ENCODE measurements at regions not wholly inside any gene's neighbourhood (a gene's known extent, or its start where the extent isn't known, plus 50 kb on each side); places are given as distances from the start of the nearest gene placed in this dataset.

GRCh38 chr6:144894240-144894639 is 609.1 kb downstream of the UTRN start:
- CTCF ChIA-PET = no interaction called here
- POLR2A ChIA-PET = no interaction called here
- Mint-ChIP-seq H3K36me3 (no peaks in the 10 kb centered on the region), H3K4me1 (peaks cover 28% of the 10 kb centered on the region), H3K9me3 (no peaks in the 10 kb centered on the region), H3K27me3 (ENCODE audit: low read depth) (peaks cover 45% of the 10 kb centered on the region), H3K4me3 (no peak overlapping the region), H3K27ac (no peak overlapping the region)
- TF ChIP-seq ATF3 (CRISPR knock-in tag; conservative IDR thresholded peaks at IDR 0.05) (no peak), ZNF671 (CRISPR knock-in tag; IDR thresholded peaks at IDR 0.05) (no peak), GABPB1 (CRISPR knock-in tag; IDR thresholded peaks at IDR 0.05) (no peak), CBFB (CRISPR knock-in tag; IDR thresholded peaks at IDR 0.05; ENCODE audit: low read depth) (no peak), MXD4 (CRISPR knock-in tag; IDR thresholded peaks at IDR 0.05; ENCODE audit: borderline replicate concordance) (no peak)
- DNase-seq (ENCODE audit: low spot score) (no peak), ATAC-seq (no peak)

GRCh38 chr6:144895313-144896278 is 610.5 kb downstream of the UTRN start:
- POLR2A ChIA-PET = no interaction called here

GRCh38 chr6:144896289-144896688 is 611.2 kb downstream of the UTRN start:
- ATAC-seq (peak; percentile 56), DNase-seq (ENCODE audit: low spot score) (no peak)
- Mint-ChIP-seq H3K4me1 (peaks cover 28% of the 10 kb centered on the region), H3K27ac (peak overlapping the region; percentile 13), H3K4me3 (no peak overlapping the region), H3K36me3 (peaks cover 2% of the 10 kb centered on the region), H3K27me3 (ENCODE audit: low read depth) (peaks cover 45% of the 10 kb centered on the region), H3K9me3 (peaks cover 7% of the 10 kb centered on the region)
- CTCF ChIA-PET = no interaction called here
- POLR2A ChIA-PET = no interaction called here
- TF ChIP-seq RORB (CRISPR knock-in tag; IDR thresholded peaks at IDR 0.05) = no peak
- TF ChIP-seq ZNF425 (CRISPR knock-in tag; conservative IDR thresholded peaks at IDR 0.05) = no peak
- TF ChIP-seq ZNF121 (CRISPR knock-in tag; IDR thresholded peaks at IDR 0.05) = no peak
- TF ChIP-seq GRHL2 (CRISPR knock-in tag; IDR thresholded peaks at IDR 0.05; ENCODE audit: insufficient replicate concordance, severe bottlenecking) = no peak
- TF ChIP-seq JAZF1 (CRISPR knock-in tag; IDR thresholded peaks at IDR 0.05) = no peak
- TF ChIP-seq NFE2L1 (CRISPR knock-in tag; IDR thresholded peaks at IDR 0.05) = no peak
- no peak for TF ChIP-seq CBFB (CRISPR knock-in tag; IDR thresholded peaks at IDR 0.05; ENCODE audit: low read depth)
- TF ChIP-seq CDX4 (CRISPR knock-in tag; IDR thresholded peaks at IDR 0.05; ENCODE audit: borderline replicate concordance) = no peak
- TF ChIP-seq RELA (CRISPR knock-in tag; IDR thresholded peaks at IDR 0.05; ENCODE audit: borderline replicate concordance) = no peak

More at GRCh38 chr6:144895313-144896278, 610.5 kb downstream of the UTRN start:
- H3K27ac Mint-ChIP-seq = peak overlapping the region; percentile 13; the same call in 1 of the 2 replicates
- peak; percentile 85 for ATAC-seq
- peaks cover 45% of the 10 kb centered on the region for H3K27me3 Mint-ChIP-seq (ENCODE audit: low read depth)
- TF ChIP-seq MXD4 (CRISPR knock-in tag; IDR thresholded peaks at IDR 0.05; ENCODE audit: borderline replicate concordance) (no peak), PREB (CRISPR knock-in tag; IDR thresholded peaks at IDR 0.05; ENCODE audit: borderline replicate concordance) (no peak), NFATC4 (CRISPR knock-in tag; IDR thresholded peaks at IDR 0.05) (no peak), NR1H2 (CRISPR knock-in tag; IDR thresholded peaks at IDR 0.05) (no peak), FOXP4 (CRISPR knock-in tag; IDR thresholded peaks at IDR 0.05) (peak; percentile 54; the same call in 1 of the 2 replicates), ZNF423 (CRISPR knock-in tag; IDR thresholded peaks at IDR 0.05) (peak; percentile 76), GABPB1 (CRISPR knock-in tag; IDR thresholded peaks at IDR 0.05) (no peak), FOXK1 (CRISPR knock-in tag; IDR thresholded peaks at IDR 0.05) (no peak)
- peaks cover 28% of the 10 kb centered on the region for H3K4me1 Mint-ChIP-seq
- no peaks in the 10 kb centered on the region for H3K36me3 Mint-ChIP-seq
- CTCF ChIA-PET = no interaction called here
- no peaks in the 10 kb centered on the region for H3K9me3 Mint-ChIP-seq
- H3K4me3 Mint-ChIP-seq = no peak overlapping the region
- DNase-seq (ENCODE audit: low spot score) = no peak

Data from WTC11 (cell line).